ENCODE measurements at regions not wholly inside any gene's neighbourhood (a gene's known extent, or its start where the extent isn't known, plus 50 kb on each side); places are given as distances from the start of the nearest gene placed in this dataset.

DNA sequence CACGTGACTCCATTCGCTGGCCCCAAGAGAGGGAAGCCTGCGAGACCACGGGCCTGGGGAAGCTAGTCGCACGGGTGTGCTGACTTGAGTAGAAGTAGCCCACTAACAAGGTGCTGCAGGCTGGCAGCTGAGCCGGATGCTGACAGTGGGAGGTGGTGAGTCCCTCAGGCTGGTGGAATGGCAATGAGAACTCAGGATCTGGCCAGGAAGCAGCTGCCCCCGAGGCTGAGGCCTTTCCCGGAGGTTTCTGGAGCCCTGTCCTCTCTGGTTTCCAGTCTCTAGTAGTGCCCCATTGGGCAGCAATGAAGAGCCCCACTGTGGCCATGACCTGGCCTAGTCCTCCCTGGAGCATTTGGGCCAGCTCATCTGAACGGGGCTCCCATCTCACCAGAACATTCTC is 366.7 kb upstream of the IRX4 start:
- no peak for DNase-seq (ENCODE audit: low read depth, low spot score)
- TF ChIP-seq, protein P1, sequence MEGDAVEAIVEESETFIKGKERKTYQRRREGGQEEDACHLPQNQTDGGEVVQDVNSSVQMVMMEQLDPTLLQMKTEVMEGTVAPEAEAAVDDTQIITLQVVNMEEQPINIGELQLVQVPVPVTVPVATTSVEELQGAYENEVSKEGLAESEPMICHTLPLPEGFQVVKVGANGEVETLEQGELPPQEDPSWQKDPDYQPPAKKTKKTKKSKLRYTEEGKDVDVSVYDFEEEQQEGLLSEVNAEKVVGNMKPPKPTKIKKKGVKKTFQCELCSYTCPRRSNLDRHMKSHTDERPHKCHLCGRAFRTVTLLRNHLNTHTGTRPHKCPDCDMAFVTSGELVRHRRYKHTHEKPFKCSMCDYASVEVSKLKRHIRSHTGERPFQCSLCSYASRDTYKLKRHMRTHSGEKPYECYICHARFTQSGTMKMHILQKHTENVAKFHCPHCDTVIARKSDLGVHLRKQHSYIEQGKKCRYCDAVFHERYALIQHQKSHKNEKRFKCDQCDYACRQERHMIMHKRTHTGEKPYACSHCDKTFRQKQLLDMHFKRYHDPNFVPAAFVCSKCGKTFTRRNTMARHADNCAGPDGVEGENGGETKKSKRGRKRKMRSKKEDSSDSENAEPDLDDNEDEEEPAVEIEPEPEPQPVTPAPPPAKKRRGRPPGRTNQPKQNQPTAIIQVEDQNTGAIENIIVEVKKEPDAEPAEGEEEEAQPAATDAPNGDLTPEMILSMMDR (IDR thresholded peaks at IDR 0.05; ENCODE audit: insufficient read depth, low read length, missing control alignments), result no peak
- CTCF ChIA-PET, result no interaction called here
- H3K4me3 ChIP-seq (ENCODE audit: low read depth, low read length), result no peak overlapping the region
- POLR2A ChIA-PET, result no interaction called here

DNA sequence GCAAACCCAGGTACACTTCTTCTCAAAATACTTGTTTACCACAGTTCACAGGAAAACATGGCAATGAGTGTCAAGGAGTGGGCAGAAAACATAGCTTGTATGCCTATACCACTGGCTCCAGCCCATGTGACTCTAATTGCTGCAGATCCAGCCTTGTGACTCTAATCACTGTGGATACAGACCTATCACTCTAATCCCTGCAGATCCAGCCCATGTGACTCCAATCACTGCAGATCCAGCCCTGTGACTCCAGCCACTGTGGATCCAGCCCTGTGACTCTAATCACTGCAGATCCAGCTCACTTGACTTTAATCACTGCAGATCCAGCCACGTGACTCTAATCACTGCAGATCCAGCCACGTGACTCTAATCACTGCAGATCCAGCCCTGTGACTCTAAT is 366.3 kb upstream of the IRX4 start:
- CTCF ChIA-PET, result no interaction called here
- no peak for DNase-seq (ENCODE audit: low read depth, low spot score)
- POLR2A ChIA-PET, result no interaction called here
- no peak overlapping the region for H3K4me3 ChIP-seq (ENCODE audit: low read depth, low read length)
- TF ChIP-seq, protein P1 (IDR thresholded peaks at IDR 0.05; ENCODE audit: insufficient read depth, low read length, missing control alignments), result no peak

DNA sequence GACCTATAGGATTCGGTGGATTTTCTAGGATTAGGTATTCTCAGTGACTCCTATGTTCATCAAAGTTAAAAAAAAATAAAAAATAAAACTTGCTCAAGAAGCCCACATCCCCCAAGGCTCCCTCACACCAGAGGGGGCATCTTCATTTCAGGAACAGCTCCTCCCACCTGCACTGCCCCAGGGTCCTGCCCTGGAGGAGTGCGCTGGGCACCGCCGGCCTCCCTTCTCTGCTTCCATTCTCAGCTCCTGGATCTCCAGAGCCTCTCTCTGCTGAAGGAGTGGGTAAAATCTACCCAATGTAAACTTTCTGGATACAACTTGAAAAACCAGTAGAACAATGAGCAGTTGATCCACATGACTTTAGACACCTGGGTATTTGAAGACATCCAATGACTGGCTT is 359.8 kb upstream of the IRX4 start:
- H3K4me3 ChIP-seq (ENCODE audit: low read depth, low read length), result no peak overlapping the region
- TF ChIP-seq, protein P1 (IDR thresholded peaks at IDR 0.05; ENCODE audit: insufficient read depth, low read length, missing control alignments), result no peak
- DNase-seq (ENCODE audit: low read depth, low spot score), result no peak
- ChIA-PET CTCF (no interaction called here), POLR2A (no interaction called here)

DNA sequence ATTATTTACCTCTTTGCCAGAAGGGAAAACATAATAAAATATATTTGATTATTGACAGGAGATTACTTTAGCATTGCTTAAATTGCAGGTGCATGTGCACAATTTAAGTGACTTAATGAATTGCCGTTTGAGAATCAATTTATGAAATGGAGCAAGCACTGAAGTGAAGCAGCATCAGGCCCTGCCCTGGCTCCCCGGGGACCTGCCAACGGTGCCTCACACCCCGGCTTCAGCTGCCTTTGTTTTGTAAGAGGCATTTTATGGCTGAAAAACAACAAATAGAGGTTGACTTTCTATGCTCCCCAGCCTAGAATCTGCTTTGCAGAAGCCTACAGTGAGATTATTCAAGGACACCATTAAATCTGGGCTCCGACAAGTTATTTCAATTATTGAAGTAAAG is 359.1 kb upstream of the IRX4 start:
- TF ChIP-seq, protein P1 (IDR thresholded peaks at IDR 0.05; ENCODE audit: insufficient read depth, low read length, missing control alignments), result no peak
- ChIA-PET POLR2A (no interaction called here), CTCF (no interaction called here)
- no peak overlapping the region for H3K4me3 ChIP-seq (ENCODE audit: low read depth, low read length)
- no peak for DNase-seq (ENCODE audit: low read depth, low spot score)

DNA sequence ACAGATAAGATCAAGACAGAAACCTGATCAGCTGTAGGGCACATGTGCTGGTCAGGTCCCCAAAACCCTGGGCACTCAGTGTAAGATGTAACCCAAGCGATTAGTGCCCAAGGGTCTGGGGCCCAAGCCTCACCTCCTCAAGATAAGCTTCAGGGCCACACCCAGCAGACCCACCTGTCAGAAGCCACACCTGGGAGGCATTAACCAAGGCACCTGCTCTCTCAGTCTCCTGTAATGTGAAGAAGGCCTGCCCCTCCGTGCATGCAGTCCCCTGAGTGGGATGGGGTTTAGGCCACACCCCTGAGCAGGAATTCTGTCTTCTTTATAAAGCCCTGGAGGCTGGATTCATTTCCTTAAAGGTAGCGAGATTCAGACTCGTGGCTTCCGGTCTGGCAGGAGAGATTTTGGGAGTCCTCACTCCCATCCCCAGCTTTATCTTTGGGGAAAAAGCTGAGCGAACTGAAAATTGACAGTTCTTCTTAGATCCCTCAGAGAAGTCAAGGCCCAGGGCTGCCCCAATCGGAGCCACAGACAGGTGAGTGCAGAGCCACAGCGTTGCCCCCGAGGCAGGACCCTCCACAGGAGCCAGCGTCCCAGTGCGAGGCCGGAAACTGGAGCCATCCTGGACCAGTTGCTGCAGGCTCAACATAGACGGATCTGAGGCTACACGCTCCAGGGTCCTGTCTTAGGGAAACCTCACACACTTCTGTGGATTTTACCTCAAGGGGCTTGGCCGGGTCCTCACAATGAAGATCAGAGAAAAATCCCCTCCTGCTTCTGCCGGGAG is 357.6 kb upstream of the IRX4 start:
- H3K4me3 ChIP-seq (ENCODE audit: low read depth, low read length), result no peak overlapping the region
- ChIA-PET CTCF (no interaction called here), POLR2A (no interaction called here)
- TF ChIP-seq, protein P1 (IDR thresholded peaks at IDR 0.05; ENCODE audit: insufficient read depth, low read length, missing control alignments), result no peak
- DNase-seq (ENCODE audit: low read depth, low spot score), result no peak

DNA sequence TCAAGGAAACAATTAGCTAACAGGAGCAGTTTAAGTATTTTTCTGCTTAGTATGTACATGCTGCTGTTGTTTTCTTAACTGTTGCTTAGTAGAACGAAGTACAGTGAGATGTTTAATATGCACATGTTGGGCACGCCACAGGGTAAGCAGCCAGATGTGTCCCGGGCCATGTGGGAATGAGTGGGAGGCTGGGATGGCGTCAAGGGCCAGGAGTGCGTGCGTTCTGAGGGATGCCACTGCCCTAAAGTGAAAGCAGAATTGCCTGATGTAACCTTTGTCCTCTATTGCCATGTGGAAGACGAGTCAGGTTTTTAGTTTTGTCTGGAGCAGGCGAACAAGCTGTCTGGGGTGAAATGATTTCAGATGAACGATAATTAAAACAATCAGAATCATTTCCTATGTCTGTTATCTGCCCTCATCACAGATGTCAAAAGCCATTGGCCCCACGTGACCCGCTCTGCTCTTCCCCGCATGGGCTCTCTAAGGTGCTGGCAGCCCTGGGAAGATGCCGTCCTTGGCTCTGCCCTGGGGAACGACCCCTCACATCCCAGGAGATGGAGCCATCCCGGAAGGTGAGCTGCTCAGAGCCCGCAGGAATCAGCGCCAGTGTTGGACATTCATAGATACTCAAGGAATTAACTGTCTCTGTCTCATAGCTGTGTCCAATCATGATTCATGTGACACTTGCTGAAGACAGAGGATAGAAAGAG is 356.6 kb upstream of the IRX4 start:
- TF ChIP-seq, protein P1 (IDR thresholded peaks at IDR 0.05; ENCODE audit: insufficient read depth, low read length, missing control alignments), result no peak
- CTCF ChIA-PET, result no interaction called here
- DNase-seq (ENCODE audit: low read depth, low spot score), result no peak
- H3K4me3 ChIP-seq (ENCODE audit: low read depth, low read length), result no peak overlapping the region
- POLR2A ChIA-PET, result no interaction called here
